ENCODE measurements at regions not wholly inside any gene's neighbourhood (a gene's known extent, or its start where the extent isn't known, plus 50 kb on each side); places are given as distances from the start of the nearest gene placed in this dataset.
"Not testable (repeated sequence)": the region's sequence is repeated elsewhere in the genome, so short reads cannot be mapped to it uniquely, and the experiment has no call there.

DNA sequence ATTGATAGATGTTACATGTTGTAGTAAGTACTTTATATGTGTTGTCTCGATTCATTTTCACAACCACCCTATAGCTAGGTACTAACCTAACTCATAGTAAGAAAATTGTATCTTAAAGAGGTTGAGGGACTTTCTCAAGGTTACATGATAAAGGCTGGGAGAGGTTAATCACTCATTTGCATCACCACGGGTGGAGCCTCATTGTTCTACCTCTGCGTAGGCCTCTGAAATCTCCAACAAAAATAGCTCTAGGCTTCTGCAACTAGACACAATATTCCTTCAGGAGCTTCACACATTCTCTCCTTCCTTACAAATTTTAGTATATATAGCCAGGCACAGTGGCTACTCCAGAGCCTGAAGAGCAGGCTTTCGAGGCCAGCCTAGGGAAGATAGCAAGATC is 408.9 kb upstream of the ANO5 start:
- H3K27ac Mint-ChIP-seq, result no peak overlapping the region
- H3K36me3 Mint-ChIP-seq, result no peaks in the 10 kb centered on the region
- peaks cover 10% of the 10 kb centered on the region for H3K9me3 Mint-ChIP-seq
- H3K4me1 Mint-ChIP-seq, result no peaks in the 10 kb centered on the region
- DNase-seq (ENCODE audit: low spot score in 2 of 2, unreplicated experiment in 2 of 2), result no peak
- TF ChIP-seq, protein P1, sequence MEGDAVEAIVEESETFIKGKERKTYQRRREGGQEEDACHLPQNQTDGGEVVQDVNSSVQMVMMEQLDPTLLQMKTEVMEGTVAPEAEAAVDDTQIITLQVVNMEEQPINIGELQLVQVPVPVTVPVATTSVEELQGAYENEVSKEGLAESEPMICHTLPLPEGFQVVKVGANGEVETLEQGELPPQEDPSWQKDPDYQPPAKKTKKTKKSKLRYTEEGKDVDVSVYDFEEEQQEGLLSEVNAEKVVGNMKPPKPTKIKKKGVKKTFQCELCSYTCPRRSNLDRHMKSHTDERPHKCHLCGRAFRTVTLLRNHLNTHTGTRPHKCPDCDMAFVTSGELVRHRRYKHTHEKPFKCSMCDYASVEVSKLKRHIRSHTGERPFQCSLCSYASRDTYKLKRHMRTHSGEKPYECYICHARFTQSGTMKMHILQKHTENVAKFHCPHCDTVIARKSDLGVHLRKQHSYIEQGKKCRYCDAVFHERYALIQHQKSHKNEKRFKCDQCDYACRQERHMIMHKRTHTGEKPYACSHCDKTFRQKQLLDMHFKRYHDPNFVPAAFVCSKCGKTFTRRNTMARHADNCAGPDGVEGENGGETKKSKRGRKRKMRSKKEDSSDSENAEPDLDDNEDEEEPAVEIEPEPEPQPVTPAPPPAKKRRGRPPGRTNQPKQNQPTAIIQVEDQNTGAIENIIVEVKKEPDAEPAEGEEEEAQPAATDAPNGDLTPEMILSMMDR (IDR thresholded peaks at IDR 0.05; ENCODE audit: unreplicated experiment), result no peak
- H3K4me3 Mint-ChIP-seq, result no peak overlapping the region
- H3K27me3 Mint-ChIP-seq (ENCODE audit: low read depth), result no peaks in the 10 kb centered on the region

DNA sequence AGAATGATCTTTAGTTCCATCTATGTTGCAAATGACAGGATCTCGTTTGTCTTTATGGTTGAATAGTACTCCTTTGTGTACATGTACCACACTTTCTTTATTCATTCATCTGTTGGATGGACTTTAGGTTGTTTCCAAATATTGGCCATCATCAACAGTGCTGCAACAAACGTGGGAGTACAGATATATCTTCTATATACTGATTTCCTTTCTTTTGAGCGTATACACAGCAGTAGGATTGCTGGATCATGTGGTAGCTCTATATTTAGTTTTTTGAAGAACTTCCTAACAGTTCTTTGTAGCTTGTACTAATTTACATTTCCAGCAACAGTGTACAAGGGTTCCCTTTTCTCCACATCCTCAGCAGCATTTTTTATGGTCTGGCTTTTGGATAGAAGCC is 407.5 kb upstream of the ANO5 start:
- no peaks in the 10 kb centered on the region for H3K4me1 Mint-ChIP-seq
- TF ChIP-seq, protein P1 (IDR thresholded peaks at IDR 0.05; ENCODE audit: unreplicated experiment), result no peak
- no peaks in the 10 kb centered on the region for H3K36me3 Mint-ChIP-seq
- no peak overlapping the region for H3K4me3 Mint-ChIP-seq
- peaks cover 19% of the 10 kb centered on the region for H3K9me3 Mint-ChIP-seq
- no peaks in the 10 kb centered on the region for H3K27me3 Mint-ChIP-seq (ENCODE audit: low read depth)
- no peak overlapping the region for H3K27ac Mint-ChIP-seq
- no peak for DNase-seq (ENCODE audit: low spot score in 2 of 2, unreplicated experiment in 2 of 2)

DNA sequence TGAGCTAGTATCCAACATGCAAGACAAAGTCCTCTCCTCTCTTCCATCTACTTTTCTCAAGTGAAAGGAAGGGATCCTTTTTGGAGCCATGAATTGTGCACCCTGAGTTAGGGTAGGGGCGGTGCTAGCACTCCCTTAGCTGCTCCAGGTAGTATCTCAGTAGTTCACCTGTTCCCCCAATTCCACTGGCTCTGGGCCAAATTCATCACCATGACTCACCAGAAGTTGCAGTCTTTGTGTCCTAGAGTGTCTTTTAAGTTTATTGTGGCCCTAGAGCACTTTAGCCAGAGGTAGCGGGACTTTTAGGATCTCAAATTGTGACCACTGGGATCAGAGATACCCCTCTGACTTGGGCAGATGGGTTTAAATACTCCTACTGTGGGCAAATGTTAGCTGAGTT is 398.6 kb upstream of the ANO5 start:
- TF ChIP-seq, protein P1 (IDR thresholded peaks at IDR 0.05; ENCODE audit: unreplicated experiment), result no peak
- no peaks in the 10 kb centered on the region for H3K36me3 Mint-ChIP-seq
- H3K4me1 Mint-ChIP-seq, result no peaks in the 10 kb centered on the region
- H3K27me3 Mint-ChIP-seq (ENCODE audit: low read depth), result peaks cover 6% of the 10 kb centered on the region
- H3K27ac Mint-ChIP-seq, result no peak overlapping the region
- peaks cover 23% of the 10 kb centered on the region for H3K9me3 Mint-ChIP-seq
- no peak for DNase-seq (ENCODE audit: low spot score in 2 of 2, unreplicated experiment in 2 of 2)
- H3K4me3 Mint-ChIP-seq, result no peak overlapping the region

DNA sequence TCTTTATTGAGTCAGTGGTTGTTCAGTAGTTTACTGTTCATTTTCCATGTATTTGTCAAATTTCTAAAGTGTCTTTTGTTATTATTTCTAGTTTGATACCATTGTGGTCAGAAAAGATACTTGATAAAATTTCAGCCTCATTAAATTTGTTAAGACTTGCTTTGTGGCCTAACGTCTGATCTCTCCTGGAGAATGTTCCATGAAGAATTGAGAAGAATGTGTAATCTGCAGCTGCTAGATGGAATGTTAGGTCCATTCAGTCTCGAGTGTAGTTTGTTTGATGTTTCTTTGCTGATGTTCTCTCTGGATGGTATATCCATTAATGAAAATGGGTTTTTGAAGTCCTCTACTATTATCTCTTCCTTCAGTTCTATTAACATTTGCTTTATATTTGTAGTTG is 394.7 kb upstream of the ANO5 start:
- Mint-ChIP-seq H3K4me3 (no peak overlapping the region), H3K4me1 (no peaks in the 10 kb centered on the region), H3K9me3 (peaks cover 14% of the 10 kb centered on the region), H3K36me3 (no peaks in the 10 kb centered on the region), H3K27me3 (ENCODE audit: low read depth) (peaks cover 6% of the 10 kb centered on the region), H3K27ac (no peak overlapping the region)
- TF ChIP-seq, protein P1 (IDR thresholded peaks at IDR 0.05; ENCODE audit: unreplicated experiment), result no peak
- DNase-seq (ENCODE audit: low spot score in 2 of 2, unreplicated experiment in 2 of 2), result no peak

DNA sequence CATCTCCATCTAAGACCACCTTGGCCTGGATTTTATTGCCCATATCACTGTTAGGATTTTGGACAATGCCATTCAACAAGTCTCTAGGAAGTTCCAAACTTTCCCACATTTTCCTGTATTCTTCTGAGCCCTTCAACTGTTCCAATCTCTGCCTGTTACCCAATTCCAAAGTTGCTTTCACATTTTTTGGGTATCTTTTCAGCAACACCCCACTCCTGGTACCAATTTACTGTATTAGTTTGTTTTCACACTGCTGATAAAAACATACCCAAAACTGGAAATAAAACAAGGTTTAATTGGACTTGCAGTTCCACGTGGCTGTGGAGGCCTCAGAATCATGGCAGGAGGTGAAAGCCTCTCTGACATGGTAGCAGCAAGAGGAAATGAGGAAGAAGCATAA is 388.4 kb upstream of the ANO5 start:
- H3K27me3 Mint-ChIP-seq (ENCODE audit: low read depth); H3K4me1 Mint-ChIP-seq; H3K27ac Mint-ChIP-seq; H3K4me3 Mint-ChIP-seq; H3K36me3 Mint-ChIP-seq; DNase-seq (ENCODE audit: low spot score in 2 of 2, unreplicated experiment in 2 of 2): not testable (repeated sequence)
- H3K9me3 Mint-ChIP-seq, result peaks cover 18% of the 10 kb centered on the region

DNA sequence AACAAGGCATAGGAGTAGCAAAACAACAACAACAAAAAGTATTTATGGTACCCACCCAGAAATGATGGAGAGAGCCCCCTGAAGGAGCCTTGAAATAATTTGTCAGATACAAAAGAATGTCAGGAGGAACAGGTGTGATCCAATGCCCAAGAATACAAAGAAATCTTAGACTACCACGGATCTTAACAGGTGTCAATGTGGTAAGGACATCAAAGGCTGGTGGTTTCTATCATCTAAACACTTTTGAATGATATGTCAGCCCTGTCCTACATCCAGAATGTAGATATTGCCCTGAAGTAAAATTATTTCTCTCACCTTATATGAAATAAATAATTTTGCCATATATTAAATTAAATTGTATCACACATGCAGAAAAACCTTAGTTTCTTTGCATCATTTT is 386.4 kb upstream of the ANO5 start:
- H3K4me1 Mint-ChIP-seq, result no peaks in the 10 kb centered on the region
- no peaks in the 10 kb centered on the region for H3K36me3 Mint-ChIP-seq
- no peak for DNase-seq (ENCODE audit: low spot score in 2 of 2, unreplicated experiment in 2 of 2)
- H3K4me3 Mint-ChIP-seq, result no peak overlapping the region
- TF ChIP-seq, protein P1 (IDR thresholded peaks at IDR 0.05; ENCODE audit: unreplicated experiment), result no peak
- H3K9me3 Mint-ChIP-seq, result peaks cover 18% of the 10 kb centered on the region
- no peaks in the 10 kb centered on the region for H3K27me3 Mint-ChIP-seq (ENCODE audit: low read depth)
- H3K27ac Mint-ChIP-seq, result no peak overlapping the region
